HG03378 (cell line): ENCODE measurements at regions not wholly inside any gene's neighbourhood (a gene's known extent, or its start where the extent isn't known, plus 50 kb on each side); places are given as distances from the start of the nearest gene placed in this dataset.

Source experiments
- ATAC-seq: cut with Tn5 transposase; IDR thresholded peaks from one replicate; pipeline ENCODE4 v1.9.1; 2021; ENCODE audit warnings: mild to moderate bottlenecking, moderate library complexity; ENCODE audit not compliant: unreplicated experiment

DNA sequence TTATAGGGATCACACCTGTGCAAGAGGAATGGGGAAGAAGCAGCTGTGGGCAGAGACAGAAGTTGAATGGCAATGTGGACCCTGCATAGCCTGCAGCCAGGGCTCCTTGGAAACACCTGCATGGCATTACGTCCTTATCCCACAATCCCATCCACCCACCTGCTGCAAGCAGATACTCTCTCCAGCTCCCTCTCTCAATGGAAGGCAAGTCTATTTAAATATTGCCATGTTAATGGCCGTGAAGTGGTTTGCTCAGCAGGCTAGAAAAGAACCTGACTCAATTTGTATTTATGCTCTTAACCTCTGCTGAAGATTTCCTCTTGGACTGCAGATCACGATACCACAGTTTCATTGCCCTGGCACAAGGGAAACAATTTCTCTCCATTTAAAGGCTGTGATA, 417.0 kb downstream of the TYW1 start:
- ATAC-seq = no peak

DNA sequence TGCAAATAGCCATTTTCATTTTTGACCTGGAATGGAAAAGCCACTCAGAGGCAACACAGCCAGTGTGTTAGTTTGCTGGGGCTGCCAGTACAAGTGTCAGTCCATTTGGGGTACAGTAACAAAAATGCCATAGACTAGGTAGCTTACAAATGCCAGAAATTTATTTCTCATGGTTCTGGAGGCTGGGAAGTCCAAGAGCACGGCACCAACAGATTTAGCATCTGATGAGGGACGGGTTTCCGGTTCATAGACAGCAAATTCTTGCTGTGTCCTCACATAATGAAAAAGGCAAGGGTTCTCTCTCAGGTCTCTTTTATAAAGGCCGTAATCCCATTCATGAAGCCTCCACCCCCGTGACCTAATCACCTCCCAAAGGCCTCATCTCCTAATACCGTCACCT, 418.2 kb downstream of the TYW1 start:
- no peak for ATAC-seq

DNA sequence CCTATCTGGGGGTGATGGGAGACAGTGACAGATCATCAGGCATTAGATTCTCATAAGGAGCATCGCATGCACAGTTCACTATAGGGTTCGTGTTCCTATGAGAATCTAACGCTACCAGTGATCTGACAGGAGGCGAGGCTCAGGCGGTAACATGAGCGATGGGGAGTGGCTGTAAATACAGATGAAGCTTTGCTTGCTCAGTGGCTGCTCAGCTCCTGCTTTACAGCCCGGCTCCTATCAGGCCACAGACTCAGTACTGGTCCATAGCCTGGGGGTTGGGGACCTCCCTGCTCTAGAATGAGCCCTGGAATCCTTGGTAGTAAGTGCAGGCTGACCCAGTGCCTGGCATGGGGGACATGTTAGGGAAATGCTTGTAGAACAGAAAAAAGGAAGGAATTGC, 426.0 kb downstream of the TYW1 start:
- ATAC-seq = no peak

DNA sequence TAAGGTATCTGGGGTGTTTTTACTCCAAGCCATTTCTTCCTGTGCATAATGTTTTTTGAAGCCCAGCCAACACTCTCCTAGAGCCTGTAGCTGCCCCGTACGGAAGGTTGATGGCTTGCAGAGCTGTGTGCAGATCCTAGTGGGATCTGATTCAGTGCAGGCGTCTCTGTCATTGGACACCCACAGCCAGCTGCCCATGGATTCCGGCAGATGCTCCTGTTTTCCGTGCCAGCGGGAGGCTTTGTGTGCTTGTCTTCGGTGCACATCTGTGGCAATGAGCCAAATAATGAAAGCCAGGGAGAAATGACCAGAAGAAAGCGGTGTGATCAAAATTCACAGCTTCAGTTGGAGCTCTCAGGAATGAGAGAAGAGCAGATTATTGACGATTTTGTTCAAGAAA, 426.4 kb downstream of the TYW1 start:
- ATAC-seq = no peak

DNA sequence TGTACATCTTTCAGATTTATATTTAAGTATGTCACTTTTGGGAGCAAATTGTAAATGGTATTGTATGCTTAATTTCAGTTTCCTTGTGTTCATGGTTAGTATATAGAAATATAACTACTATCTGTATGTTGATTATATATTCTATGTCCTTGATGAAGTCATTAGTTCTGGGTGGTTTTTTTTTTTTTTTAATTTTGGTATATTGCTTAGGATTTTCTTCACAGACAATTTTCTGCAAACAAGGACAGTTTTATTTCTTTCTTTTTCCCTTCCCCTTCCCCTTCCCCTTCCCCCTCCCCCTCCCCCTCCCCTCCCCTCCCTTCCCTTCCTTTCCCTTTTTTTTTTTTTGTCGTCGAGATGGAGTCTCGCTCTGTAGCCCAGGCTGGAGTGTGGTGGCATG, 430.0 kb downstream of the TYW1 start:
- ATAC-seq = no peak

DNA sequence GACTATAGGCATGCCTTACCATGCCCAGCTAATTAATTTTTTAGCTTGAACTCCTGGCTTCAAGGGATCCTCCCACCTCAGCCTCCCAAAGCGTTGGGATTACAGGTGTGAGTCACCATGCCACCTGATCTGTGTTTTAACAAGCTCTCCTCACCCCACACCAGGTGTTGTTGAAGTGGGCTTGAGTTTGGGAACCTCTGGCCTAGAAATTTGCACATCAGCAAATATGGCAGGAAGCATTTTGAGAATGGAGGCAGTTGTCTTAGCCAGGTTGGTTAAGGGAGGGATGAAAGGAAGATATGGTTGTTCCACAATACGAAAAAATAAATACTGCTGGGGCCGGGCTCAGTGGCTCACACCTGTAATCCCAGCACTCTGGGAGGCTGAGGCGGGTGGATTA, 433.1 kb downstream of the TYW1 start:
- ATAC-seq = no peak

DNA sequence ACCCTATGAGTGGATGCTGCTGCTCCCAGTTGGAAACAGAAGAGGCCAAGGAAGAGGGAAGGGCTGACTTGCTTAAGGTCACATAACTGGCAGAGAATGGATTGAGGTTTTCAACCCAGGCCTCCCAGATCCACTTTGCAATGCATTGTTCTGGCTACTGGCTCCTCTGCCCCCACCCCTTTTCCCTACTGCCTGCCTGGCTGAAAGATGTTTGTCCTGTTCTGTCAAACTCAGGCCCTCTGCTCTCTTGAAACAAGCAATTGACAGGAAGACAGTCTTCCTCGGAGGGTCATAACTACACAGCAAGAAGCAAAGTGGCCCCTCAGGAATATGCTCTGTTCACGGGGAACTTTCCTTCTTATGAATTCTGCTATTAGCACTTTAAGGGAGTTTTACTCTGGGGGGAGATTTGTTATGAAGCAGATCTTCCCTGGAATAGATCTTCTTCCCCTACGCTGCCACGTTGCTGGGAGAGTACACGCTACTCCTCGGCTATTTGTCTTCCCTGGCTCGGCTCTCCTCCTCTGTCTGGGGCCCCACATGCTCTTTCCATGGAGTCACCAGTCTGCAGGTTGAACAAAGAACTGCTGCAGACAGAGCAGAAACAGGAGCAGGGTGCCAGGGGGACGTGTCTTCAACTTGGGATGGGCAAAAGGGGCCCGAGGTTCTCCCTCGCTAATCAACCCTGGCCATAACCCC, 436.1 kb downstream of the TYW1 start:
- no peak for ATAC-seq

DNA sequence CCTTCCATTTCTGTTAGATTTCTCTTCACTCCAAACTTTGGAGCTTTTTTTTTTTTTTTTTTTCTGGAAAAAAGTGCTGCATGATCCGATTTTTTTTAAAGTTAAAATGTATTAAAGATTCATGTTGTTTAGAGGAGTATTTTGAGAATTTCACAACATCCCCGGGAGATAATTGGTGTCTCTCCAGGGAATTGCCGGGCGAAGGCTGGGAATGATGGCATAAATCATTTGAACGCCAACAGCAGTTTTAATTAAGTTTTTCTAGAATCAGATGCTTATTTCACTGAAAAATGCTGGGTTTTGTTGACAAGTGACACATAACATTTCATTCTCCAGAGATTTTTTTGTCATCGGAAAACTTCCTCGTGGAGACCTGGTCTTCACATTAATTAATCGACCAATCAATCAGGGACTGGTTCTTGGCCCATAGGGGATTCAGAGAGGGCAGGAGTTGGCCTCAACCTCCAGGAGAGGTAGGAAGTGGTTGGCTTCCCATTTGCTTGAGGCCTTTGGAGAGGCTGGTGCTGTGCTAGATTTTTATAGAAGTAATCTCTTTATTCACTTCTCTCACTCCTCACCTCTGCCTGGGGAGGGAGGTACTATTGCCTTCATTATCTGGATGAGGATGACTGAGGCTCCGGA, 439.4 kb downstream of the TYW1 start:
- ATAC-seq = no peak

DNA sequence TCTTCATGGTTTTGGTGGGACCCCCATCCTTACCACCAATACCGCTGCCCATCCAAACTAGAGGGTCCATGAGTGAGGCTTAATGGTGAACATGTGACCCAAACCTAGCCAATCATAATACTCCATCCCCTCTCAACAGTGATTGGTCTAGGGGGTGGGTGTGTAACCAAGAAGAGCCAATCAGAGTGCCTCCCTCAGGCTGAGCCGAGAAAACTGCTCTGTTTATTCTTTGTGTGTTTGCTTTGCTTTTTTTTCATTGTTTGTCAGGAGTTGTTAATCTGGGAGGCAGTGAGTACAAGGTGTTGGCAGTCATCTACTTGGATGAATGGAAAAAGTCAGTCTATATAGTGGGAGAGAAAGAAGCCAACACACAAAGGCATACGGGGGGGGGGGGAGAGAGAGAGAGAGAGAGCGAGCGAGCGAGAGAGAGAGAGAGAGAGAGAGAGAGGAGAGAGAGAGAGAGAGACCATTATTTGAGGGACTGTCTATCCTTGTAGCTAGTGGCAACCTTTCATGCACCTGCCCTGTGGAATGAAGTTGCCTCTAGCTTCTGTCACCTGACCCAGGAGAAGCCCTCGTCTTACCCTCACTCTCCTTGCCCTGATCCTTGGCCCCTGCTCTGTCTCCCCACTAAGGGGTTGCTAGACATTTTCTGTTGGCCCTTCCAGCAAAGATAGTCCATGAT, 441.7 kb downstream of the TYW1 start:
- no peak for ATAC-seq

DNA sequence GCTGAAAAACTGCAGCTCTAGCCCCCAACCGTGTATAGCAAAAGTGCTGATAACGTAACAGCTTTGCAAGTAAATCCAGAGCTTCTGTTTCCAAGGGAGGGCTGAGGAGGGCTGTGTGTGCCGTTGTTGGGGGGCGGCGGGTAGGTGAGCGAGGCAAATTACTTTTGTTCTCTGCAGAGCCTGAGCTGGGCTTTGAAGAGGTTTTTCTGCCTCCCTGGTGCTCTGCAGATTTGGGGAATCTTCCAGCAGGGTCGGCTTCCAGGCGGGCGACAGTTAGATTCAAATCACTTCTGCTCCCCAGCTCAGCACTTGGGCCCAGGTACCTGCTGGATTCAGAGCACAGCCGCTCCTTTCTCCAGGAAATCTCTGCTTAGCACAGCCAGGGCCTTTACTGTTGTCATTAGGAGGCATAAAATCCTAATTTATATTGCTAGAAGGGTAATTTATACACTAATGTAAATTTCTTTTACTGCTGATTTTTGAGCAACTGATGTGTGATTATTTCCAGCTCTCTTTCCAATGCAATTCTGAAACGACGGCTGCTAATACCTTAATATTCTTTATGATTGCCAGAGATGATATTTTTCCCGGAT, 442.4 kb downstream of the TYW1 start:
- ATAC-seq = no peak

DNA sequence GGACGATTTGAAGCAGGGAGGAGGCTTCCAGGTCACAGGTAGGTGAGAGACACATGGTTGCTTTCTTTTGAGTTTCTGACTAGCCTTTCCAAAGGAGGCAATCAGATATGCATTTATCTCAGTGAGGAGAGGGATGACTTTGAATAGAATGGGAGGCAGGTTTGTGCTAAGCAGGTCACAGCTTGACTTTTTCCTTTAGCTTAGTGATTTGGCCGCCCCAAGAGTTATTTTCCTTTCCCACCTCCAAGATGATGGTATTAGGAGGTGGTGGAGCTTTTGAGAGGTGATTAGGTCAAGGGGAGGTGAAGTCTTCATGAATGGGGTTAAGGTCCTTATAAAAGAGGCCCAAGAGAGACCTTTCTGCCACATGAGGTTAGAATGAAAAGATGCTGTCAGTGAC, 443.7 kb downstream of the TYW1 start:
- no peak for ATAC-seq

DNA sequence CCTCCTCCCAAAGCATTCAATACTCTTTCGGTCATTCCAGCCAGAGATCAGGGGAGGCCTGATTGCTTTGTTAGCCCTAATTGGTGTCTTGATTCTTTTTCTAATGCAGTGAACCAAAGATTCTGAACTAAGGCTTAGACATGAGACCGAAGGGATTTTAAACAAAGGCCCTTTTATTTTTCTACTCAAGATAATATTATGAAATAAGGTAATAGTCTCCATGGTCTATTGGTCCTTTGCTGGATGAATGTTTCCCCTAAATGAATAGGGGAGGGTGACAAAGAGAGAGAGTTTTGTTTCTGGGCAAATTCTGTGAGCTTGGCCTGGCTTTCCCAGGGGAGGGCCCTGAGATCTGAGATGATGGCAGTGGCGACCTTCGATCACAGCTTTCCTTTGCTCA, 449.1 kb downstream of the TYW1 start:
- no peak for ATAC-seq

DNA sequence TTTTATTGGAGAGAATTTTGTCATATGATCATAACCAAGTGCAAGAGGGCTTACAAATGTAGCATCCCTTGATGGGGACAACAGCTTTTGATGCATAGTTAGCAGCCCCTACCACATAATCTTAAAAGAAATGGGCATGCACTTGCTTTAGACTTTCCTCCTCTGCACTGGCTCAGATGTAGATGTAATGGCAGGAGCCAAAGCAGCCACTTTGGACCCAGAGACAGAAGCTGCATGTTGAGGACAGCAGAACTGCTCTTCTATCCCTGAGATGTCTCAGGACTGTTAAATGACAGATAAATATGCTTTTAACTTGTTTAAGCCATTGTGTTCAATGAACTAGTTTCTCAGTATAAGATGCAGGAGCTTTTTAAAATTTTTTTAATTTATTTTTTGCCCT, 450.7 kb downstream of the TYW1 start:
- no peak for ATAC-seq

DNA sequence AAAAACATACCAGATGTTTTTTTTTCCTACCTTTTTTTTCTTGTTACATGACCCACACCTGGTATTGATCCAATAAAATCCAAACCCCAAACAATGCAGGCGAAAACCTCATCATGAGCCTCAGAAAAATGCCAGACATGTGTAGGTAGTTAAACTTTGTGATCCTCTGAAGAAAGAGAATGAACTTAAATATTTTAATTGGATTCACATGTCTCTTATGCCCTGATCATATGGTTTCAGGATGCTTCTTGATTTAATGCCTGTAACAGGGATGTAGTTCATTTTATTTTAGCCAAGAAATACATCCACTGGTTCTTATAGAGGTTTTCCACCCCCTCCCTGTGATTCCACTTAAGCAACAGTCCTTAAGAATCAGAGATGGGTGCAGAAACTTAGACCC, 451.6 kb downstream of the TYW1 start:
- ATAC-seq = no peak

DNA sequence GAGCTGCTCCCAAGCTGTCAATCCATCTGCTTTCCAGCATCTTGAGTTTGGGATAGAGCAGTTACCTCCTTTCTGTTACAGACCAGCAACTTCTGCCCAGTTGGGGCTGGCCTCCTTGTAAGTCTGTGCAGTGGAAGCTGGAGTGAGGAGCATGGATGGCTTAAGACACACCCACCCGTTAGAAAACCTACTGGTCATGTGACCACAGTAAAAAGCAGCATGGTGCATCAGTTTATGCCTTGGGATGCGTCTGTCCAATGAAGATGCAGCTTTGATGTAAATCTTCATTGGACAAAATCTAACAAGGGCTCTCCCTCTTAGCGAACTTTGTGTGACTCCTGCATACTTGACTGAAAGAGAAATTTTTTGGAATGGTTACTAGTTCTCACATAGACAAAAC, 453.5 kb downstream of the TYW1 start:
- ATAC-seq = no peak

DNA sequence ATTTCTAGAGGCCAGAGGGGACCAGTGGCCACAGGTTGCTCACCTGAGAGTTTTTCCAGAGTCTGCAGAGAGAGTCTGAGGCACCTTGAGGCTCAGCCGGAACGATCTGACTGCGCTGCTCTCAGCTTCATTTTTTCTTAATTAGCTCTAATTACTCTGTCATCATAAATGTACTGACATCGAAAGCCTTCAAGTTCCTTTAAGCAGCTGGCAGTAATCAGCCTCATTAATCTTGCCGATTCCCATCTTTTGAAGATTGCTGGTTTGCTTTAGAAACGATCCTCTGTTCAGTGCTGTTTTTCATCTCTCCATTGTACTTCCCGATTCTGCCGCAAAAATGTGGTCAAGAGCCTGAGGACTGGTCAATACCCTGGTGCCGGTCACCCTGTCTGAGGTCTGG, 454.7 kb downstream of the TYW1 start:
- ATAC-seq = no peak

DNA sequence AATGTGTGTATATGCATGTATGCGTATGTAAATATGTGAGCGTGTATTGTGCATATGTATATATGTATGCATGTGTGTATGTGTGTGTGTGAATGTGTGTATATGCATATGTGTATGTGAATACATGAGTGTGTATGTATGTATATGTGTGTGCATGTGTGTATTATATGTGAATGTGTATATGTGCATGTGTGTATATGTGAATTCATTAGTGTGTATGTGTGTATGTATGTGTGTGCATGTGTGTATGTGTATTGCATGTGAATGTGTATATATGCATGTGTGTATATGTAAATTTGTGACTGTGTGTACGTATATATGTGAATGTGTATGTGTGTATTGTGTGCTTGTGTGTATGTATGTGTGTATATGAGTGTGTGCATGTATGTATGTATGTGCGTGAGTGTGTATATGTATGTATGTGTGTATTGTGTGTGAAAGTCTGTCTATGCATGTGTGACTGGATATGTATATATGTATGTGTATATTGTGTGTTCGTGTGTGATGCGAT, 455.9 kb downstream of the TYW1 start:
- no peak for ATAC-seq

DNA sequence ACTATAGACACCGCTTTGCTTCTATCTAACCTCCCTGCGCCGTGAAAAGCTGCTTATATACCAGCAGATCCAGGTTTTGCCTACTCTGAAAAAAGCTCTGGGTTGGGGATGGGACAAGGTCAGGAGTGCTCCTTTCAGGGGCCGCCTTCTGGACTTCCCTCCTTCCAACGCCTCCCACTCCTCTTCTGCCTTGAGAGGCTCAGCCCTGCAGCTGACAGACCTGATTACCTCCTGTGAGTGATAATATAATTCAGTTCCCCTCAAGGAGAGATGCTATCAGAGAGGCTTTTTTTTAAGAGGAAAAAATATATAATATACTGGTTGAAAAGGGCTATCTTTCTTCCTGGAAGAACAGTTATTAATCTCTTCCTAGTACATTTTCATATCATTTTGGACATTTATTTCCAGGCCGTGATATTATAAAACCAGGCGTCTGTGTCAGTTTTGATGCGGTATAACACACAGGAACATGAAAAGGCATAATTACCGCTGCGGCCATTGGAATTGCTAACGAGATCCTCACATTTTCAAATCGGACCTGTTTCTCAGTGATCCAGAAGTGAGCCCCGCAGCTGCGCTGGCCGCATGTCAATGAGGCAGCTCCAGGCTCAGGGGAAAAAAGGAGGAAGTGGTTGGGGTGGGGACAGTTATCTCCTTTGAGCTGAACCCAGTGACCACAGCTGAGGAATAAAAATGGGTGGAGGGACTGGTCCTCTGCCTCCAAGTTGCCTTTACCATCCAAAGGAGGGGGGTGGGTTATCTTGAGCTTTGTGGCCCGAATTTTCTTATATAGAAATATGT, 457.1 kb downstream of the TYW1 start:
- ATAC-seq = no peak

DNA sequence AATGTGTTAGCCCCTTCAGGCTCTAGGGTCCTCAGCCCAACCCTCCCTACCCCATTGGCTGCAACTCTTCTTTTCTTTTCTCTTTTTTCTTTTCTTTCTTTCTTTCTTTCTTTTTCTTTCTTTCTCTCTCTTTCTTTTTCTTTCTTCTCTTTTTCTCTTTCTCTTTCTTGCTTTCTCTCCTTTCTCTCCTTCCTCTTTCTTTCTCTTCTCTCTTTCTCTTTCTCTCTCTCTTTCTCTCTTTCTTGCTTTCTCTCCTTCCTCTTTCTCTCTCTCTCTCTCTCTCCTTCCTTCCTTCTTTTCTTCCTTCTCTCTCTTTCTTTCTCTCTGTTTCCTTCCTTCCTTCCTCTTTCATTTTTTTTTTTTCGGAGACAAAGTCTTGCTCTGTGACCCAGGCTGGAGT, 458.9 kb downstream of the TYW1 start:
- no peak for ATAC-seq

DNA sequence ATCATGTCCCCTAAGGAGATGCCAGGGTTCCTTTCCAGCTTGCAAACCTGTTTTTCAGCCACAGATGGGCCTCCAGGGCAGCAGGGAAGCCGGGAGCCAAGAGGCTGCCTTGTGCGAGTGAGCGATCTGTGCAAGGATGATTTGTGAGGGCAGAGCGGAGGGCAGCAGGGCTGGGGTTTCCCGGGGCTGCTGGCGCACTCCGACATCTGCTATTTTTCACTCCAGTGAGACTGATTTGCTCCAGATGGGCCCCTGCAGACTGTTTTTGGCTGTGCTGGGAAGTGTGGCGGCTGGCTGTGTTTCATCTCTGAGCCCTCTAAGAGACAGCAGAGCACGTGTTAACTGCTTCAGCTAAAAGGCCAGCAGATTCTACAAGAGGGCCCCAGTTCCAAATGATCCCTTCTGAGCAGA, 466.2 kb downstream of the TYW1 start:
- no peak for ATAC-seq

DNA sequence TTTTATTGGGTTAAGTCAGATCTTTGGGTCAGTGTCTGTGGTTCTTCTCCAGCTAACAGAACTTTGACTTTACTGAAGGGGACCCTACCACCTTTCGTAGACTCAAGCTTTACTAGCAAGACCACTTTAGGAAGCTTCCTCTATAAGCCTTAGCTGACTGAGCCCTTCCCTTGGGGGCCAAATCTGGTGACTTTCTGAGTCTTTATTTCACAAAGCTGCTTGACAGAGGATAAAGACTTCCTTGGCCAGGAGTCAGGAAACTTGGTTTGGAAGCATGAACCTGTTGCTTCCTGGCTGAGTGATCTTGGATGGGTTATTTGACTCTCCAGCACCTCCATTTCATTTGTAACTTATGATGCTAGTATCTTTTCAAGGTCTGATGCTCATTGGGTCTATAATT, 466.7 kb downstream of the TYW1 start:
- no peak for ATAC-seq
